Panc1 (cell line): ENCODE measurements at regions not wholly inside any gene's neighbourhood (a gene's known extent, or its start where the extent isn't known, plus 50 kb on each side); places are given as distances from the start of the nearest gene placed in this dataset.
A peak's percentile ranks its signal among the peaks of the same experiment; 100 is the strongest.

ENCODE experiments used
- ATAC-seq: fragments of 200-7000 bp; cut with Tn5 transposase; 2 replicates; pipeline ENCODE4 v1.9.1; 2020; ENCODE audit warnings: mild to moderate bottlenecking, moderate library complexity
- BruUV-seq: library from RNA; stranded (reverse); fragments of 400-500 nt; replicated peaks from 2 replicates; lab custom pipeline; 2021; lab: Mats Ljungman, UMichigan
- CTCF ChIA-PET: fragments of 300-600 bp; sonication (Branson Sonifier 250); formaldehyde crosslinking; loops from one replicate; lab custom pipeline; 2022; ENCODE audit warnings: antibody characterized with exemption; lab: Charles Lee
- POLR2A ChIA-PET: fragments of 300-600 bp; sonication (Branson Sonifier 250); formaldehyde crosslinking; loops from one replicate; lab custom pipeline; 2022; ENCODE audit warnings: antibody characterized with exemption; lab: Charles Lee
- DNase-seq: peaks from one replicate; pipeline ENCODE4 v3.0.0-alpha.2; 2010; ENCODE audit warnings: low read depth, low spot score
- H3K27ac ChIP-seq: 2 replicates; pipeline ENCODE4 v1.5.1; 2011; ENCODE audit warnings: mild to moderate bottlenecking, low read length, inconsistent platforms
- H3K27me3 ChIP-seq: fragments of 200-500 bp; sonication (Bioruptor generic); 2 replicates; pipeline ENCODE4 v1.6.0; 2014; ENCODE audit warnings: low read length, inconsistent platforms; ENCODE audit not compliant: control insufficient read depth, insufficient read depth
- H3K36me3 ChIP-seq: fragments of 200-500 bp; sonication (Bioruptor generic); 2 replicates; pipeline ENCODE4 v1.5.1; 2014; ENCODE audit warnings: inconsistent platforms, mild to moderate bottlenecking, low read length, moderate library complexity; ENCODE audit not compliant: control insufficient read depth, insufficient read depth
- H3K4me1 ChIP-seq: 2 replicates; pipeline ENCODE4 v1.5.1; 2011; ENCODE audit warnings: inconsistent platforms, mild to moderate bottlenecking, low read length, moderate library complexity; ENCODE audit not compliant: control insufficient read depth, insufficient read depth
- H3K4me3 ChIP-seq, 2 experiments: 2 replicates each; pipeline ENCODE4 v1.5.1; 2011 to 2012; ENCODE audit warnings: low read depth in 2 of 2, low read length in 2 of 2, mild to moderate bottlenecking in 2 of 2, inconsistent platforms in 1 of 2, moderate library complexity in 1 of 2
- H3K9me3 ChIP-seq: fragments of 200-500 bp; sonication (Bioruptor generic); 2 replicates; pipeline ENCODE4 v1.5.1; 2014; ENCODE audit warnings: low read depth, mild to moderate bottlenecking, inconsistent platforms, low read length, moderate library complexity; ENCODE audit not compliant: control insufficient read depth, insufficient read depth
- POLR2AphosphoS5 ChIP-seq: IDR thresholded peaks from 2 replicates; pipeline ENCODE4 v1.6.1; 2012; ENCODE audit warnings: mild to moderate bottlenecking, low read depth, low read length, moderate library complexity
- SIN3A ChIP-seq: IDR thresholded peaks from 2 replicates; pipeline ENCODE4 v1.6.1; 2012; ENCODE audit warnings: low read depth, mild to moderate bottlenecking, low read length, moderate library complexity, borderline replicate concordance; ENCODE audit not compliant: insufficient read depth
- TCF7L2 ChIP-seq: IDR thresholded peaks from 2 replicates; pipeline ENCODE4 v1.6.1; 2011; ENCODE audit warnings: mild to moderate bottlenecking, low read depth, low read length, inconsistent platforms
- in situ Hi-C: cut with HindIII; loops from 2 replicates; pipeline ENCODE4 v1.10.0; 2016; ENCODE audit warnings: low sequenced_read_pairs, low pct_unique_long_range_greater_than_20kb
- intact Hi-C: fragments of 100-400 bp; cut with micrococcal nuclease; formaldehyde crosslinking; loops from one replicate; pipeline ENCODE4 v1.10.0; 2022; ENCODE audit not compliant: unreplicated experiment
- TF ChIP-seq, protein P1 (sequence below), 2 experiments: IDR thresholded peaks; 2 replicates each; pipeline ENCODE4 v1.6.1; 2011 to 2012; ENCODE audit warnings: low read depth in 2 of 2, control low read depth in 1 of 2, low read length in 1 of 2, mild to moderate bottlenecking in 1 of 2, moderate library complexity in 1 of 2; ENCODE audit not compliant: insufficient read depth in 1 of 2
- TF ChIP-seq, protein P2 (sequence below): fragments of 450-650 bp; IDR thresholded peaks from 2 replicates; pipeline ENCODE4 v1.5.1; 2017; ENCODE audit warnings: mild to moderate bottlenecking

DNA sequence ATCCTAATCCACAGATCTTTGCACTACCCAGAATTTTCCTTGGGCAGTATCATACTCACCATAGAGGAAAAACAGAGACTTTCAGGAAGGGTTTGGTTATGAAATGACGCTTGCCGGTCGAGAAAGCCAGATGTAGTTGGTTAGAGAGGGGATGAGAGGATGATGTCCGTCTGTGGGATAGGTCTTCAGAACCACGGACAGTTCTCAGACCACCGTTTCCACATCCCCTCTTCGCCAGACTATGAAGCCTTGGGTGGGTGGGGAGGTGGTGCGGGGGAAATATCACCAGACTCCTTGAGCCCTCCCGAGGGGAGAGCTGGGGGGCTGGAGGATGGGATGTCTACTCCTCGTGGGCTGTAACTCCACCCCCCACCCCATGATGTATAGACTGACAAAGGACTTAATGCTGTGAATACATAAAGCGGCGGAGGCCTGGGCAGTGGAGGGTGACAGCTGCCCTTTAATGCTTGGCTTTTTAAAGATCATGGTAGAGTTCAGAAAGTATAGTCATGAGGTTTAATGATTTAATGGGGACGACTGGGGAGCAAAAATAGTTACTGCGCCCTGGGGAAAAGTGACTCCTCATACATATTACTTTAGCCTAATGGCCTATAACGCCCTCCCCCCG, 96.6 kb downstream of the MRM1 start:
- H3K4me1 ChIP-seq: no peaks in the 10 kb centered on the region
- H3K9me3 ChIP-seq: no peaks in the 10 kb centered on the region
- no peak for ATAC-seq
- TF ChIP-seq, protein P1, sequence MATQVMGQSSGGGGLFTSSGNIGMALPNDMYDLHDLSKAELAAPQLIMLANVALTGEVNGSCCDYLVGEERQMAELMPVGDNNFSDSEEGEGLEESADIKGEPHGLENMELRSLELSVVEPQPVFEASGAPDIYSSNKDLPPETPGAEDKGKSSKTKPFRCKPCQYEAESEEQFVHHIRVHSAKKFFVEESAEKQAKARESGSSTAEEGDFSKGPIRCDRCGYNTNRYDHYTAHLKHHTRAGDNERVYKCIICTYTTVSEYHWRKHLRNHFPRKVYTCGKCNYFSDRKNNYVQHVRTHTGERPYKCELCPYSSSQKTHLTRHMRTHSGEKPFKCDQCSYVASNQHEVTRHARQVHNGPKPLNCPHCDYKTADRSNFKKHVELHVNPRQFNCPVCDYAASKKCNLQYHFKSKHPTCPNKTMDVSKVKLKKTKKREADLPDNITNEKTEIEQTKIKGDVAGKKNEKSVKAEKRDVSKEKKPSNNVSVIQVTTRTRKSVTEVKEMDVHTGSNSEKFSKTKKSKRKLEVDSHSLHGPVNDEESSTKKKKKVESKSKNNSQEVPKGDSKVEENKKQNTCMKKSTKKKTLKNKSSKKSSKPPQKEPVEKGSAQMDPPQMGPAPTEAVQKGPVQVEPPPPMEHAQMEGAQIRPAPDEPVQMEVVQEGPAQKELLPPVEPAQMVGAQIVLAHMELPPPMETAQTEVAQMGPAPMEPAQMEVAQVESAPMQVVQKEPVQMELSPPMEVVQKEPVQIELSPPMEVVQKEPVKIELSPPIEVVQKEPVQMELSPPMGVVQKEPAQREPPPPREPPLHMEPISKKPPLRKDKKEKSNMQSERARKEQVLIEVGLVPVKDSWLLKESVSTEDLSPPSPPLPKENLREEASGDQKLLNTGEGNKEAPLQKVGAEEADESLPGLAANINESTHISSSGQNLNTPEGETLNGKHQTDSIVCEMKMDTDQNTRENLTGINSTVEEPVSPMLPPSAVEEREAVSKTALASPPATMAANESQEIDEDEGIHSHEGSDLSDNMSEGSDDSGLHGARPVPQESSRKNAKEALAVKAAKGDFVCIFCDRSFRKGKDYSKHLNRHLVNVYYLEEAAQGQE (IDR thresholded peaks at IDR 0.05; ENCODE audit: insufficient read depth in 1 of 2, low read depth in 2 of 2, low read length in 1 of 2): peak; percentile 80 to 81
- TF ChIP-seq TCF7L2 (no peak), POLR2AphosphoS5 (no peak), SIN3A (no peak)
- TF ChIP-seq, protein P2, sequence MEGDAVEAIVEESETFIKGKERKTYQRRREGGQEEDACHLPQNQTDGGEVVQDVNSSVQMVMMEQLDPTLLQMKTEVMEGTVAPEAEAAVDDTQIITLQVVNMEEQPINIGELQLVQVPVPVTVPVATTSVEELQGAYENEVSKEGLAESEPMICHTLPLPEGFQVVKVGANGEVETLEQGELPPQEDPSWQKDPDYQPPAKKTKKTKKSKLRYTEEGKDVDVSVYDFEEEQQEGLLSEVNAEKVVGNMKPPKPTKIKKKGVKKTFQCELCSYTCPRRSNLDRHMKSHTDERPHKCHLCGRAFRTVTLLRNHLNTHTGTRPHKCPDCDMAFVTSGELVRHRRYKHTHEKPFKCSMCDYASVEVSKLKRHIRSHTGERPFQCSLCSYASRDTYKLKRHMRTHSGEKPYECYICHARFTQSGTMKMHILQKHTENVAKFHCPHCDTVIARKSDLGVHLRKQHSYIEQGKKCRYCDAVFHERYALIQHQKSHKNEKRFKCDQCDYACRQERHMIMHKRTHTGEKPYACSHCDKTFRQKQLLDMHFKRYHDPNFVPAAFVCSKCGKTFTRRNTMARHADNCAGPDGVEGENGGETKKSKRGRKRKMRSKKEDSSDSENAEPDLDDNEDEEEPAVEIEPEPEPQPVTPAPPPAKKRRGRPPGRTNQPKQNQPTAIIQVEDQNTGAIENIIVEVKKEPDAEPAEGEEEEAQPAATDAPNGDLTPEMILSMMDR: no peak
- DNase-seq: no peak
- peaks cover 2% of the 10 kb centered on the region; the same call in 1 of the 2 replicates for H3K27me3 ChIP-seq
- intact Hi-C loops: no loop called here
- in situ Hi-C loops: no loop called here
- ChIA-PET CTCF (no interaction called here), POLR2A (no interaction called here)
- H3K4me3 ChIP-seq: no peak overlapping the region
- BruUV-seq: no TSS peak
- no peaks in the 10 kb centered on the region for H3K36me3 ChIP-seq
- H3K27ac ChIP-seq: no peak overlapping the region

DNA sequence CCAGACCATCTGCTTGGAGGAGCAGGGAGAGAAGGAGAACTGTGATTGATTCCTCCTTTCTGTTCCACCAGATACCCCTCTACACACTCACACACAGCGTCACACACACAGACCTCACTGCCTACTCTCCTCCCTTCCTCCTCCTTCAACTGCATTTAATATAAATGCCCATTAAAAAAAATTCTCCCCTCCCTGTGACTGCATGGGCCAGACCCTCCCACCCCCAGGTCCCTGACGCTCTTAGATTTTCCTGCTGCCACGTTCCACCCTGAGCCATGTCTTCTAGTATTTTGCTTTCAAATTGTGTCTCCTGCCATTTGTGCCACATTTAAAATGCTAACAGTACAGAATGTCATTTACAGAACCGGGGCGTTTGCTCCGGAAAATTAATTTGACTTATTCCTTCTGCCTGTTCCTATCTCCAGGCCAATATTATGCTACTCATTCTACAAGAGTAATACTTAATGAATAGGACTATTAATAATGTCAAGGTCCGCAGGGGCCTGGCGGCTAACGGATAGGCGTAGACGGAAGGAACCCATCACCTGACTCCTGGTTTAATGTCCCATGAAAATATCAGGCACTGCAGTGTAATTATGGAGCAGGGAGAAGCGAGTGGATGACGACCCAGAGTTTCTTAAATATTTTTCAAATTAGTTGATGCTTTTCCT, 100.2 kb downstream of the MRM1 start:
- POLR2A ChIA-PET: no interaction called here

More for the DNA sequence above, 100.2 kb downstream of the MRM1 start:
- Histone ChIP-seq H3K36me3 (no peaks in the 10 kb centered on the region), H3K4me3 (no peak overlapping the region), H3K27me3 (peaks cover 9% of the 10 kb centered on the region; the same call in 1 of the 2 replicates), H3K9me3 (no peaks in the 10 kb centered on the region), H3K4me1 (no peaks in the 10 kb centered on the region), H3K27ac (no peak overlapping the region)
- TF ChIP-seq SIN3A (no peak), TCF7L2 (no peak), POLR2AphosphoS5 (no peak)
- TF ChIP-seq, protein P2: no peak
- TF ChIP-seq, protein P1 (IDR thresholded peaks at IDR 0.05; ENCODE audit: insufficient read depth in 1 of 2, low read depth in 2 of 2, low read length in 1 of 2): no peak
- no peak for ATAC-seq
- no TSS peak for BruUV-seq
- no peak for DNase-seq
- intact Hi-C loops: loop anchor here (10.0 kb wide), 1 partner anchor 77 kb away; no protein-coding TSS in a partner anchor
- in situ Hi-C loops: no loop called here
- CTCF ChIA-PET: interaction anchor here (0.6 kb wide), 1 partner anchor 83 kb away, joined by 4 read pairs; no protein-coding TSS in a partner anchor
